ENCODE measurements at regions not wholly inside any gene's neighbourhood (a gene's known extent, or its start where the extent isn't known, plus 50 kb on each side); places are given as distances from the start of the nearest gene placed in this dataset.
A peak's percentile ranks its signal among the peaks of the same experiment; 100 is the strongest.

GRCh38 chr10:10657139-10657760, 360.4 kb upstream of the CELF2 start:
- no peak for DNase-seq

- no peak for DNase-seq
Observed at GRCh38 chr10:10658172-10658785, 359.4 kb upstream of the CELF2 start.

- DNase-seq = no peak
Observed at GRCh38 chr10:10660054-10660453, 357.6 kb upstream of the CELF2 start.

GRCh38 chr10:10661176-10661575, 356.5 kb upstream of the CELF2 start:
- no peak for DNase-seq

GRCh38 chr10:10662716-10663408, 354.8 kb upstream of the CELF2 start:
- no peak for DNase-seq

- DNase-seq = no peak
Observed at GRCh38 chr10:10663622-10664021, 354.1 kb upstream of the CELF2 start.

GRCh38 chr10:10665750-10666149, 351.9 kb upstream of the CELF2 start:
- no peak for DNase-seq

GRCh38 chr10:10667466-10667865, 350.2 kb upstream of the CELF2 start:
- DNase-seq = no peak

GRCh38 chr10:10676972-10677371, 340.7 kb upstream of the CELF2 start:
- no peak for DNase-seq

GRCh38 chr10:10677479-10677878, 340.2 kb upstream of the CELF2 start:
- peak in 1 of 2 experiments; percentile 15 for DNase-seq

- DNase-seq = no peak
Observed at GRCh38 chr10:10680496-10680895, 337.2 kb upstream of the CELF2 start.

- DNase-seq = no peak
Observed at GRCh38 chr10:10684972-10685371, 332.7 kb upstream of the CELF2 start.

- no peak for DNase-seq
Observed at GRCh38 chr10:10685566-10685965, 332.1 kb upstream of the CELF2 start.

- DNase-seq = no peak
Observed at GRCh38 chr10:10687751-10688150, 329.9 kb upstream of the CELF2 start.

GRCh38 chr10:10699427-10699826, 318.2 kb upstream of the CELF2 start:
- DNase-seq = no peak

GRCh38 chr10:10701084-10701611, 316.5 kb upstream of the CELF2 start:
- DNase-seq = no peak

GRCh38 chr10:10702211-10702610, 315.5 kb upstream of the CELF2 start:
- no peak for DNase-seq

- DNase-seq = no peak
Observed at GRCh38 chr10:10703382-10703781, 314.3 kb upstream of the CELF2 start.

GRCh38 chr10:10712155-10712704, 305.4 kb upstream of the CELF2 start:
- DNase-seq = no peak

- no peak for DNase-seq
Observed at GRCh38 chr10:10714327-10714726, 303.3 kb upstream of the CELF2 start.

- DNase-seq = no peak
Observed at GRCh38 chr10:10716972-10717371, 300.7 kb upstream of the CELF2 start.

GRCh38 chr10:10722422-10722821, 295.2 kb upstream of the CELF2 start:
- no peak for DNase-seq

- no peak for DNase-seq
Observed at GRCh38 chr10:10725196-10725595, 292.5 kb upstream of the CELF2 start.

GRCh38 chr10:10726101-10726500, 291.6 kb upstream of the CELF2 start:
- DNase-seq = no peak
